SU-DHL-6 (cell line): ENCODE measurements at regions not wholly inside any gene's neighbourhood (a gene's known extent, or its start where the extent isn't known, plus 50 kb on each side); places are given as distances from the start of the nearest gene placed in this dataset.

Experiments
- H2AFZ ChIP-seq: fragments of 200-600 bp; sonication (generic); 2 replicates; pipeline ENCODE4 v1.6.1; 2014; ENCODE audit warnings: low read depth, mild to moderate bottlenecking, moderate library complexity, mixed read lengths, antibody characterized with exemption, low read length; ENCODE audit not compliant: severe bottlenecking
- H3F3A ChIP-seq: fragments of 200-600 bp; shearing (Covaris generic); 2 replicates; pipeline ENCODE4 v1.6.0; 2016; ENCODE audit warnings: antibody characterized with exemption, mild to moderate bottlenecking; ENCODE audit not compliant: insufficient read depth
- H3K27ac ChIP-seq: fragments of 200-600 bp; sonication (generic); 2 replicates; pipeline ENCODE4 v1.5.1; 2016; ENCODE audit warnings: low read depth, mild to moderate bottlenecking, low read length, moderate library complexity, mixed read lengths
- H3K27me3 ChIP-seq: fragments of 200-600 bp; sonication (generic), shearing (Covaris generic); 2 replicates; pipeline ENCODE4 v1.6.0; 2014; ENCODE audit warnings: mild to moderate bottlenecking, low read length
- H3K36me3 ChIP-seq: fragments of 200-600 bp; sonication (generic); 2 replicates; pipeline ENCODE4 v1.6.1; 2014; ENCODE audit warnings: mild to moderate bottlenecking, low read length, mixed read lengths
- H3K4me2 ChIP-seq: fragments of 300-600, 200-600 bp; shearing (Covaris generic), sonication (generic); 2 replicates; pipeline ENCODE4 v1.6.0; 2014; ENCODE audit warnings: low read length, low read depth, mild to moderate bottlenecking; ENCODE audit not compliant: poor library complexity, severe bottlenecking
- H3K4me3 ChIP-seq: fragments of 200-600 bp; sonication (generic); 2 replicates; pipeline ENCODE4 v1.5.1; 2014; ENCODE audit warnings: antibody characterized with exemption, low read length, mild to moderate bottlenecking, mixed read lengths; ENCODE audit not compliant: insufficient read depth, poor library complexity, severe bottlenecking
- H3K79me2 ChIP-seq: fragments of 200-600 bp; sonication (generic); 2 replicates; pipeline ENCODE4 v1.6.1; 2014; ENCODE audit warnings: mild to moderate bottlenecking, low read length, moderate library complexity; ENCODE audit not compliant: insufficient read depth
- H3K9ac ChIP-seq: fragments of 200-600 bp; sonication (generic); 2 replicates; pipeline ENCODE4 v1.7.0; 2014; ENCODE audit warnings: mild to moderate bottlenecking, low read length
- H3K9me2 ChIP-seq: fragments of 200-600 bp; sonication (generic); replicated peaks from 2 replicates; pipeline ENCODE4 v1.6.1; 2014; ENCODE audit warnings: low read length; ENCODE audit not compliant: insufficient read depth
- H3K9me3 ChIP-seq: fragments of 200-600 bp; sonication (generic); 2 replicates; pipeline ENCODE4 v1.6.1; 2014; ENCODE audit warnings: low read length, mixed read lengths; ENCODE audit not compliant: insufficient read depth
- H4K20me1 ChIP-seq: fragments of 200-600 bp; sonication (generic); 2 replicates; pipeline ENCODE4 v1.6.1; 2014; ENCODE audit warnings: low read depth, mild to moderate bottlenecking, antibody characterized with exemption, low read length, moderate library complexity, mixed read lengths
- EZH2phosphoT487 ChIP-seq: fragments of 200-600 bp; sonication (generic), shearing (Covaris generic); conservative IDR thresholded peaks from 2 replicates; pipeline ENCODE4 v1.6.1; 2018; ENCODE audit warnings: mild to moderate bottlenecking, antibody characterized with exemption, low read length, moderate library complexity, mixed read lengths
- TF ChIP-seq, protein P1 (sequence below): fragments of 200-600 bp; sonication (generic); IDR thresholded peaks from one replicate; pipeline ENCODE4 v1.5.1; 2017; ENCODE audit warnings: antibody characterized with exemption, mild to moderate bottlenecking, low read length, moderate library complexity; ENCODE audit not compliant: insufficient read depth, poor library complexity, severe bottlenecking

DNA sequence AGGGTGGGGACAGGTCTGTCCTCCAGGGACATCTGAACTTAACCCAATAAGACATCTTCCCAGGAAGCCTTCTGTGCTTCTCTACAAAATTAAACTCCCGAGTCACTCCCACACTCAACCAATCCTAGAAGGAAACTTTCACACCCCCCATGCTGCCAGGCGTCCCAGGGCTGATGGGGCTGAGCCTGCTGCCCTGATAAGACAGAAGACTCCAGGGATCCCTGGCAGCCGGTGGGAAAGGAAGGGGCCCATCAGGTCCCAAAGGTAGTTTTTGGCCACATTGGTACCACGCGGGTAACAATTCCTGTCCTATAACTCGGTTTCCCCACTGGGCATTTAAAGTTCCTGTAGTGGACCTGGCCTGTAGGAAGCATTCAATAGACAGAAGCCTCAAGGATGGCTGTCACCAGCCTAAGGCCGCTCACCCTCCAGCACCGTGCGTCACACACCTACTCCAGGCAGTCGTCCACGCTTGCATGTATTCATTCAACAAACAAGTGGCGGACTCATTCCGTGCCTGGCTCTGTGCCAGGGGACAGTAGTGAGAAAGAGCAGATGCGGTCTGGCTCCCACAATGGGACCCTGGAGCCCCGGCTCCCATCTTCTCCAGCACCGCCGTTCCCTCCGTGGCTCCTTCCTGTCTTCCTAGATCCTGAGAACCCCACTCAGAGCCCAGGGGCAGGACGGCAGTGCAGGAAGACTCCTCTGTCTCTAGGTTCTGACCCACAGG, 465.2 kb downstream of the NPHP4 start:
- Histone ChIP-seq H3F3A (no peaks in the 10 kb centered on the region), H3K36me3 (no peaks in the 10 kb centered on the region), H3K9me2 (no peaks in the 10 kb centered on the region), H3K27me3 (no peaks in the 10 kb centered on the region), H3K79me2 (no peaks in the 10 kb centered on the region), H3K9ac (no peak overlapping the region), H3K9me3 (no peaks in the 10 kb centered on the region), H3K27ac (no peak overlapping the region), H3K4me3 (no peak overlapping the region), H2AFZ (no peak overlapping the region), H4K20me1 (no peaks in the 10 kb centered on the region), H3K4me2 (no peak overlapping the region)
- TF ChIP-seq, protein P1, sequence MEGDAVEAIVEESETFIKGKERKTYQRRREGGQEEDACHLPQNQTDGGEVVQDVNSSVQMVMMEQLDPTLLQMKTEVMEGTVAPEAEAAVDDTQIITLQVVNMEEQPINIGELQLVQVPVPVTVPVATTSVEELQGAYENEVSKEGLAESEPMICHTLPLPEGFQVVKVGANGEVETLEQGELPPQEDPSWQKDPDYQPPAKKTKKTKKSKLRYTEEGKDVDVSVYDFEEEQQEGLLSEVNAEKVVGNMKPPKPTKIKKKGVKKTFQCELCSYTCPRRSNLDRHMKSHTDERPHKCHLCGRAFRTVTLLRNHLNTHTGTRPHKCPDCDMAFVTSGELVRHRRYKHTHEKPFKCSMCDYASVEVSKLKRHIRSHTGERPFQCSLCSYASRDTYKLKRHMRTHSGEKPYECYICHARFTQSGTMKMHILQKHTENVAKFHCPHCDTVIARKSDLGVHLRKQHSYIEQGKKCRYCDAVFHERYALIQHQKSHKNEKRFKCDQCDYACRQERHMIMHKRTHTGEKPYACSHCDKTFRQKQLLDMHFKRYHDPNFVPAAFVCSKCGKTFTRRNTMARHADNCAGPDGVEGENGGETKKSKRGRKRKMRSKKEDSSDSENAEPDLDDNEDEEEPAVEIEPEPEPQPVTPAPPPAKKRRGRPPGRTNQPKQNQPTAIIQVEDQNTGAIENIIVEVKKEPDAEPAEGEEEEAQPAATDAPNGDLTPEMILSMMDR = no peak
- TF ChIP-seq EZH2phosphoT487 = no peak

GRCh38 chr1:5526385-5526750, 465.9 kb downstream of the NPHP4 start:
- Histone ChIP-seq H3K27me3 (no peaks in the 10 kb centered on the region), H3K4me3 (no peak overlapping the region), H3K36me3 (no peaks in the 10 kb centered on the region), H2AFZ (no peak overlapping the region), H3K79me2 (no peaks in the 10 kb centered on the region), H3F3A (no peaks in the 10 kb centered on the region), H3K9me2 (no peaks in the 10 kb centered on the region), H4K20me1 (no peaks in the 10 kb centered on the region), H3K9ac (no peak overlapping the region), H3K4me2 (no peak overlapping the region), H3K27ac (no peak overlapping the region), H3K9me3 (no peaks in the 10 kb centered on the region)
- no peak for TF ChIP-seq EZH2phosphoT487
- TF ChIP-seq, protein P1 = no peak

- no peaks in the 10 kb centered on the region for H3K9me2 ChIP-seq
- H3K9ac ChIP-seq = no peak overlapping the region
- H4K20me1 ChIP-seq = no peaks in the 10 kb centered on the region
- no peak overlapping the region for H3K4me3 ChIP-seq
- no peaks in the 10 kb centered on the region for H3K27me3 ChIP-seq
- no peak overlapping the region for H2AFZ ChIP-seq
- no peak for TF ChIP-seq EZH2phosphoT487
- TF ChIP-seq, protein P1 = no peak
- no peaks in the 10 kb centered on the region for H3K9me3 ChIP-seq
- H3K79me2 ChIP-seq = no peaks in the 10 kb centered on the region
- no peaks in the 10 kb centered on the region for H3K36me3 ChIP-seq
- H3K27ac ChIP-seq = no peak overlapping the region
- no peaks in the 10 kb centered on the region for H3F3A ChIP-seq
- H3K4me2 ChIP-seq = no peak overlapping the region
These were observed 466.4 kb downstream of the NPHP4 start for GRCh38 chr1:5525597-5526384.
